ENCODE measurements at regions not wholly inside any gene's neighbourhood (a gene's known extent, or its start where the extent isn't known, plus 50 kb on each side); places are given as distances from the start of the nearest gene placed in this dataset.

DNA sequence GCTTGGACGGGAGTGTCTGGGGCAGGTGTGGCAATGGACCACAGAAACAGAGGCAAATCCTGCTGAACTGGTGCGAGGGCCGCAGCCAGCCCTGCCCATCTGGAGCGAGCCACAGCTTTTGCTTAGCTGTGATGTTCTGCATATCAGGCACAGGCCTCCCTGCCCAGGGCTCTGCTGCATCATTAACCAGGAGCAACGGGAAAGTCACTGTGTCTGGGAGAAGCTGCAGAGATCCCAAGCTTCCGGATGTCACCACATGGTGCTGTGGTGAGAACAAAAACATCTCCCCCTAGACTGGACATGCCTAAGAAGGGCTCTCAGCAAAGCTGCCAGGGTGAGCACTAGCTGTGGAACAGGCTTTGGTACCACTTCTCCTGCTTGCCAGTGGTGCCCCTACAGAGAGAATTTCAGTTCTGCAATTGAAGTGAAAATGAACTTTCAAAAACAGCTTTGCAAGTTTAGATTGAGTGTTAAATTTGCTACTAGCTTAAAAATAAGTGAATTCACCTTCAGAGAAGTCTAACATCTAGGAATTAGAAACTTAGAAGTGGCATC lies 172.9 kb upstream of the MYT1L start:
- TF ChIP-seq POLR2A (IDR thresholded peaks at IDR 0.05; ENCODE audit: control extremely low read depth in 1 of 2, low read depth in 2 of 2, low read length in 2 of 2) (no peak), RAD21 (IDR thresholded peaks at IDR 0.05 in 1 of 2, conservative IDR thresholded peaks at IDR 0.05 in 1 of 2; ENCODE audit: low read depth in 2 of 2, low read length in 2 of 2) (no peak)

Data from H1 (cell line).